HEK293 (cell line): ENCODE measurements at regions not wholly inside any gene's neighbourhood (a gene's known extent, or its start where the extent isn't known, plus 50 kb on each side); places are given as distances from the start of the nearest gene placed in this dataset.

Experiments
- CTCF ChIA-PET: fragments of 350-600 bp; formaldehyde crosslinking; extraction: SDS; loops from one replicate; lab custom pipeline; 2021; ENCODE audit warnings: antibody characterized with exemption; lab: Yijun Ruan, JAX
- POLR2A ChIA-PET: fragments of 300-600 bp; formaldehyde crosslinking; extraction: SDS; loops from one replicate; lab custom pipeline; 2020; ENCODE audit warnings: antibody characterized with exemption, inconsistent platforms; lab: Yijun Ruan, JAX
- H3K27ac ChIP-seq: fragments of 200-500 bp; sonication (Bioruptor generic); 2 replicates; pipeline ENCODE4 v1.5.1; 2014; ENCODE audit warnings: low read depth, low read length, control low read depth, inconsistent platforms; ENCODE audit errors: extremely low read depth
- H3K36me3 ChIP-seq, 2 experiments: fragments of 200-500 bp in 1 of 2; sonication (Bioruptor generic) in 1 of 2; 1 replicate in 1 of 2; 2 replicates in 1 of 2; pipeline ENCODE4 v1.5.1; 2014 to 2017; ENCODE audit warnings: inconsistent platforms in 2 of 2, low read length in 2 of 2; ENCODE audit not compliant: control insufficient read depth in 2 of 2, insufficient read depth in 1 of 2
- H3K4me1 ChIP-seq: fragments of 200-500 bp; sonication (Bioruptor generic); 2 replicates; pipeline ENCODE4 v1.5.1; 2014; ENCODE audit warnings: mild to moderate bottlenecking, low read length, inconsistent platforms; ENCODE audit not compliant: control insufficient read depth, insufficient read depth
- H3K4me3 ChIP-seq: 2 replicates; pipeline ENCODE4 v1.5.1; 2011; ENCODE audit warnings: low read depth, mild to moderate bottlenecking, control low read depth, low read length, moderate library complexity
- H3K9me3 ChIP-seq: fragments of 200-500 bp; sonication (Bioruptor generic); 2 replicates; pipeline ENCODE4 v1.5.1; 2014; ENCODE audit warnings: low read depth, low read length, inconsistent platforms; ENCODE audit not compliant: control insufficient read depth, insufficient read depth
- GFI1B ChIP-seq: fragments of 450-650 bp; formaldehyde crosslinking; IDR thresholded peaks from 2 replicates; pipeline ENCODE4 v1.5.1; 2016; ENCODE audit warnings: missing biosample characterization, missing genetic modification characterization
- HOXC10 ChIP-seq: sonication (generic); formaldehyde crosslinking; IDR thresholded peaks from 2 replicates; pipeline ENCODE4 v1.8.1; 2023; ENCODE audit warnings: mild to moderate bottlenecking, missing genetic modification reagents
- HOXD13 ChIP-seq: sonication (generic); formaldehyde crosslinking; IDR thresholded peaks from 2 replicates; pipeline ENCODE4 v1.8.0; 2022; ENCODE audit warnings: missing genetic modification reagents, borderline replicate concordance
- MZF1 ChIP-seq: fragments of 450-650 bp; formaldehyde crosslinking; IDR thresholded peaks from 2 replicates; pipeline ENCODE4 v1.5.1; 2017; ENCODE audit warnings: missing biosample characterization, missing genetic modification characterization, borderline replicate concordance
- PRDM10 ChIP-seq: fragments of 450-650 bp; formaldehyde crosslinking; IDR thresholded peaks from 2 replicates; pipeline ENCODE4 v1.5.1; 2016; ENCODE audit warnings: missing biosample characterization, missing genetic modification characterization
- ZBTB20 ChIP-seq: fragments of 450-650 bp; formaldehyde crosslinking; IDR thresholded peaks from 2 replicates; pipeline ENCODE4 v1.5.1; 2016; ENCODE audit warnings: missing biosample characterization, missing genetic modification characterization
- ZBTB44 ChIP-seq: fragments of 450-650 bp; IDR thresholded peaks from 2 replicates; pipeline ENCODE4 v1.5.1; 2018; ENCODE audit warnings: missing biosample characterization, mild to moderate bottlenecking, missing genetic modification characterization
- ZBTB6 ChIP-seq: fragments of 450-650 bp; formaldehyde crosslinking; IDR thresholded peaks from 2 replicates; pipeline ENCODE4 v1.5.1; 2017; ENCODE audit warnings: missing biosample characterization, missing genetic modification characterization
- ZFP3 ChIP-seq: fragments of 450-650 bp; formaldehyde crosslinking; IDR thresholded peaks from 2 replicates; pipeline ENCODE4 v1.5.1; 2016; ENCODE audit warnings: low read depth, missing biosample characterization, missing genetic modification characterization
- ZFP69B ChIP-seq: fragments of 450-650 bp; formaldehyde crosslinking; IDR thresholded peaks from 2 replicates; pipeline ENCODE4 v1.5.1; 2016; ENCODE audit warnings: missing biosample characterization, missing genetic modification characterization
- ZNF24 ChIP-seq: fragments of 450-650 bp; formaldehyde crosslinking; IDR thresholded peaks from 2 replicates; pipeline ENCODE4 v1.5.1; 2016; ENCODE audit warnings: missing biosample characterization, missing genetic modification characterization
- ZNF26 ChIP-seq: fragments of 450-650 bp; formaldehyde crosslinking; IDR thresholded peaks from 2 replicates; pipeline ENCODE4 v1.5.1; 2016; ENCODE audit warnings: missing biosample characterization, missing genetic modification characterization
- ZNF280C ChIP-seq: fragments of 450-650 bp; formaldehyde crosslinking; IDR thresholded peaks from 2 replicates; pipeline ENCODE4 v1.5.1; 2016; ENCODE audit warnings: missing biosample characterization, missing genetic modification characterization
- ZNF404 ChIP-seq: fragments of 450-650 bp; formaldehyde crosslinking; IDR thresholded peaks from 2 replicates; pipeline ENCODE4 v1.5.1; 2017; ENCODE audit warnings: missing biosample characterization, missing genetic modification characterization
- ZNF555 ChIP-seq: fragments of 450-650 bp; formaldehyde crosslinking; conservative IDR thresholded peaks from 2 replicates; pipeline ENCODE4 v1.5.1; 2017; ENCODE audit warnings: missing biosample characterization, mild to moderate bottlenecking, missing genetic modification characterization, inconsistent platforms
- ZNF561 ChIP-seq: fragments of 450-650 bp; IDR thresholded peaks from 2 replicates; pipeline ENCODE4 v1.5.1; 2018; ENCODE audit warnings: missing biosample characterization, missing genetic modification characterization, borderline replicate concordance
- ZNF596 ChIP-seq: fragments of 450-650 bp; IDR thresholded peaks from 2 replicates; pipeline ENCODE4 v1.5.0; 2018; ENCODE audit warnings: missing biosample characterization, mild to moderate bottlenecking, missing genetic modification characterization, moderate library complexity
- ZNF623 ChIP-seq: fragments of 450-650 bp; formaldehyde crosslinking; IDR thresholded peaks from 2 replicates; pipeline ENCODE4 v1.5.1; 2016; ENCODE audit warnings: missing biosample characterization, missing genetic modification characterization
- ZNF645 ChIP-seq: fragments of 450-650 bp; formaldehyde crosslinking; IDR thresholded peaks from 2 replicates; pipeline ENCODE4; 2016; ENCODE audit warnings: missing biosample characterization, missing genetic modification characterization
- ZNF654 ChIP-seq: fragments of 450-650 bp; formaldehyde crosslinking; IDR thresholded peaks from 2 replicates; pipeline ENCODE4 v1.5.1; 2016; ENCODE audit warnings: low read depth, missing biosample characterization, missing genetic modification characterization
- ZNF76 ChIP-seq: fragments of 450-650 bp; formaldehyde crosslinking; IDR thresholded peaks from 2 replicates; pipeline ENCODE4; 2016; ENCODE audit warnings: low read depth, missing biosample characterization, missing genetic modification characterization, borderline replicate concordance
- ZNF776 ChIP-seq: fragments of 450-650 bp; formaldehyde crosslinking; IDR thresholded peaks from 2 replicates; pipeline ENCODE4 v1.5.0; 2017; ENCODE audit warnings: missing biosample characterization, missing genetic modification characterization, borderline replicate concordance
- ZNF792 ChIP-seq: fragments of 450-650 bp; formaldehyde crosslinking; IDR thresholded peaks from 2 replicates; pipeline ENCODE4 v1.5.1; 2016; ENCODE audit warnings: missing biosample characterization, missing genetic modification characterization
- ZSCAN30 ChIP-seq: fragments of 450-650 bp; IDR thresholded peaks from 2 replicates; pipeline ENCODE4 v1.5.1; 2018; ENCODE audit warnings: missing biosample characterization, mild to moderate bottlenecking, missing genetic modification characterization, moderate library complexity

GRCh38 chr16:86258713-86259112, 251.6 kb upstream of the FOXF1 start:
- POLR2A ChIA-PET = no interaction called here
- Histone ChIP-seq H3K27ac (no peak overlapping the region), H3K4me1 (no peaks in the 10 kb centered on the region), H3K9me3 (no peaks in the 10 kb centered on the region), H3K36me3 (no peaks in the 10 kb centered on the region)
- CTCF ChIA-PET = no interaction called here
- TF ChIP-seq ZSCAN30 (tag by site-specific recombination) (no peak), ZFP3 (no peak), ZNF776 (no peak), ZNF561 (tag by site-specific recombination) (no peak), ZNF24 (tag by site-specific recombination) (no peak), ZBTB6 (tag by site-specific recombination) (no peak), ZNF555 (tag by site-specific recombination) (no peak), ZNF26 (tag by site-specific recombination) (no peak)
- TF ChIP-seq, all 188 proteins: peak for 0
- no peak overlapping the region for H3K4me3 ChIP-seq

GRCh38 chr16:86259499-86259898, 250.8 kb upstream of the FOXF1 start:
- CTCF ChIA-PET = interaction anchor here (1.9 kb wide), 1 partner anchor 258 kb away, joined by 5 read pairs; no protein-coding TSS in a partner anchor
- H3K4me1 ChIP-seq = no peaks in the 10 kb centered on the region
- POLR2A ChIA-PET = no interaction called here
- H3K4me3 ChIP-seq = no peak overlapping the region
- H3K27ac ChIP-seq = no peak overlapping the region
- no peaks in the 10 kb centered on the region for H3K36me3 ChIP-seq
- H3K9me3 ChIP-seq = no peaks in the 10 kb centered on the region
- TF ChIP-seq HOXD13 (CRISPR knock-in tag) = no peak
- no peak for TF ChIP-seq ZNF654
- TF ChIP-seq ZNF623 (tag by site-specific recombination) = no peak
- TF ChIP-seq ZFP69B (tag by site-specific recombination) = no peak
- no peak for TF ChIP-seq HOXC10 (CRISPR knock-in tag)
- TF ChIP-seq ZNF792 (tag by site-specific recombination) = no peak
- TF ChIP-seq ZNF76 (tag by site-specific recombination) = no peak
- no peak for TF ChIP-seq ZNF645 (tag by site-specific recombination)
- TF ChIP-seq ZBTB20 (tag by site-specific recombination) = no peak
- TF ChIP-seq ZNF404 (tag by site-specific recombination) = no peak
- TF ChIP-seq MZF1 (tag by site-specific recombination) = no peak
- no peak for TF ChIP-seq ZNF280C (tag by site-specific recombination)
- no peak for TF ChIP-seq GFI1B (tag by site-specific recombination)
- no peak for TF ChIP-seq ZBTB44 (tag by site-specific recombination)
- TF ChIP-seq ZNF596 (tag by site-specific recombination) = no peak
- no peak for TF ChIP-seq PRDM10 (tag by site-specific recombination)
